H1 (cell line): ENCODE measurements at regions not wholly inside any gene's neighbourhood (a gene's known extent, or its start where the extent isn't known, plus 50 kb on each side); places are given as distances from the start of the nearest gene placed in this dataset.

Experiments used
- CTCF ChIA-PET: fragments of 300-600 bp; sonication (Branson Sonifier 250); formaldehyde crosslinking; loops from one replicate; lab custom pipeline; 2021; ENCODE audit not compliant: partially characterized antibody; lab: Charles Lee
- POLR2A ChIA-PET: fragments of 300-600 bp; sonication (Branson Sonifier 250); formaldehyde crosslinking; loops from one replicate; lab custom pipeline; 2021; ENCODE audit warnings: inconsistent platforms; ENCODE audit not compliant: partially characterized antibody; lab: Charles Lee
- DNase-seq, 2 experiments: peaks; one replicate each; pipeline versions ENCODE4 v3.0.0 to v3.0.0-alpha.2; 2010 to 2022; ENCODE audit warnings: low spot score in 2 of 2, low read depth in 1 of 2, mixed read lengths in 1 of 2
- FAIRE-seq: peaks from 2 replicates; lab custom pipeline; 2011; peaks lifted over from hg19 to GRCh38; lab: Jason Lieb, UNC
- H2AFZ ChIP-seq: 2 replicates; pipeline ENCODE4 v1.8.1; 2012; ENCODE audit warnings: low read length, inconsistent platforms
- H2AK5ac ChIP-seq: 2 replicates; pipeline ENCODE4 v1.6.1; 2013; ENCODE audit warnings: low read depth, low read length
- H2BK120ac ChIP-seq: replicated peaks from 2 replicates; pipeline ENCODE3; 2013; ENCODE audit warnings: low read depth, low read length, inconsistent platforms
- H2BK12ac ChIP-seq: 2 replicates; pipeline ENCODE4 v1.6.1; 2013; ENCODE audit warnings: low read depth, low read length
- H2BK15ac ChIP-seq: 2 replicates; pipeline ENCODE4 v1.6.1; 2013; ENCODE audit warnings: low read length
- H2BK20ac ChIP-seq: 2 replicates; pipeline ENCODE4 v1.6.1; 2013; ENCODE audit warnings: low read length
- H2BK5ac ChIP-seq: 2 replicates; pipeline ENCODE4 v1.6.1; 2013; ENCODE audit warnings: low read depth, low read length
- H3K14ac ChIP-seq: 2 replicates; pipeline ENCODE4 v1.6.1; 2013; ENCODE audit warnings: inconsistent platforms; ENCODE audit not compliant: insufficient read length
- H3K18ac ChIP-seq: 2 replicates; pipeline ENCODE4 v1.6.1; 2013; ENCODE audit warnings: low read length; ENCODE audit errors: extremely low read depth
- H3K23ac ChIP-seq: 2 replicates; pipeline ENCODE4 v1.6.1; 2013; ENCODE audit warnings: inconsistent platforms; ENCODE audit not compliant: insufficient read length
- H3K23me2 ChIP-seq: 2 replicates; pipeline ENCODE4 v1.6.1; 2013; ENCODE audit warnings: low read depth, low read length
- H3K27ac ChIP-seq: 2 replicates; pipeline ENCODE4 v1.6.1; 2011; ENCODE audit warnings: low read depth, low read length, inconsistent platforms
- H3K27me3 ChIP-seq, 4 experiments: replicated peaks in 1 of 4; 1 replicate in 1 of 4; 2 replicates in 3 of 4; pipeline versions ENCODE4 v1.6.1 to v1.8.1; 2011 to 2013; ENCODE audit warnings: low read length in 3 of 4, mild to moderate bottlenecking in 3 of 4, inconsistent platforms in 2 of 4, mixed read lengths in 2 of 4, moderate library complexity in 1 of 4; ENCODE audit not compliant: control insufficient read depth in 3 of 4, insufficient read depth in 3 of 4; ENCODE audit errors: extremely low read depth in 1 of 4
- H3K36me3 ChIP-seq, 4 experiments: 2 replicates each; pipeline versions ENCODE4 v1.6.1 to v1.8.1; 2011 to 2013; ENCODE audit warnings: mild to moderate bottlenecking in 4 of 4, low read length in 3 of 4, moderate library complexity in 2 of 4, control low read depth in 1 of 4, inconsistent platforms in 1 of 4; ENCODE audit not compliant: insufficient read depth in 4 of 4, control insufficient read depth in 2 of 4
- H3K4ac ChIP-seq: replicated peaks from 2 replicates; pipeline ENCODE3; 2013; ENCODE audit warnings: low read length, low read depth, mixed read lengths, inconsistent platforms; ENCODE audit not compliant: insufficient read length
- H3K4me1 ChIP-seq, 4 experiments: replicated peaks in 1 of 4; 1 replicate in 1 of 4; 2 replicates in 3 of 4; pipeline versions ENCODE4 v1.6.1 to v1.8.1; 2011 to 2013; ENCODE audit warnings: low read length in 3 of 4, inconsistent platforms in 2 of 4, mixed read lengths in 1 of 4; ENCODE audit not compliant: insufficient read depth in 4 of 4, control insufficient read depth in 3 of 4
- H3K4me2 ChIP-seq, 2 experiments: 2 replicates each; pipeline versions ENCODE4 v1.6.1 to v1.8.1; 2011 to 2013; ENCODE audit warnings: low read depth in 2 of 2, low read length in 2 of 2, control low read depth in 1 of 2, inconsistent platforms in 1 of 2, mild to moderate bottlenecking in 1 of 2; ENCODE audit not compliant: insufficient read depth in 1 of 2
- H3K4me3 ChIP-seq, 4 experiments: fragments of 200-600, 300-600 bp in 1 of 4; sonication (generic), shearing (Covaris generic), sonication (Bioruptor Twin) in 1 of 4; 2 replicates each; pipeline versions ENCODE4 v1.5.1 to v1.8.1; 2011 to 2016; ENCODE audit warnings: low read length in 4 of 4, low read depth in 3 of 4, control low read depth in 2 of 4, inconsistent platforms in 2 of 4, mild to moderate bottlenecking in 2 of 4, mixed read lengths in 1 of 4, moderate library complexity in 1 of 4; ENCODE audit not compliant: insufficient read depth in 2 of 4; ENCODE audit errors: extremely low read depth in 1 of 4
- H3K56ac ChIP-seq: replicated peaks from 2 replicates; pipeline ENCODE3; 2013; ENCODE audit warnings: low read depth, mild to moderate bottlenecking, mixed read lengths, low read length, inconsistent platforms; ENCODE audit not compliant: insufficient read length
- H3K79me1 ChIP-seq: 2 replicates; pipeline ENCODE4 v1.6.1; 2013; ENCODE audit warnings: low read depth, low read length, control low read depth
- H3K79me2 ChIP-seq, 2 experiments: 2 replicates each; pipeline versions ENCODE4 v1.6.1 to v1.8.1; 2012 to 2013; ENCODE audit warnings: low read length in 2 of 2, mild to moderate bottlenecking in 2 of 2, inconsistent platforms in 1 of 2; ENCODE audit not compliant: insufficient read depth in 2 of 2, control insufficient read depth in 1 of 2
- H3K9ac ChIP-seq, 4 experiments: replicated peaks in 1 of 4; 1 replicate in 1 of 4; 2 replicates in 3 of 4; pipeline versions ENCODE4 v1.6.1 to v1.8.1; 2011 to 2013; ENCODE audit warnings: low read depth in 3 of 4, low read length in 3 of 4, control low read depth in 2 of 4, mild to moderate bottlenecking in 2 of 4, moderate library complexity in 2 of 4, inconsistent platforms in 1 of 4; ENCODE audit errors: extremely low read depth in 1 of 4
- H3K9me3 ChIP-seq, 2 experiments: 2 replicates each; pipeline versions ENCODE4 v1.6.1 to v1.8.1; 2012 to 2013; ENCODE audit warnings: mild to moderate bottlenecking in 2 of 2, moderate library complexity in 2 of 2, control low read depth in 1 of 2, inconsistent platforms in 1 of 2, low read depth in 1 of 2, low read length in 1 of 2, mixed read lengths in 1 of 2; ENCODE audit not compliant: insufficient read depth in 2 of 2
- H4K20me1 ChIP-seq, 2 experiments: replicated peaks in 1 of 2; 2 replicates each; pipeline versions ENCODE3 to v1.8.1; 2011 to 2013; ENCODE audit warnings: inconsistent platforms in 2 of 2, low read length in 2 of 2, mild to moderate bottlenecking in 1 of 2; ENCODE audit not compliant: insufficient read depth in 2 of 2, control insufficient read depth in 1 of 2
- H4K5ac ChIP-seq: 2 replicates; pipeline ENCODE4 v1.6.1; 2013; ENCODE audit warnings: low read length, low read depth, mixed read lengths, inconsistent platforms; ENCODE audit not compliant: insufficient read length
- H4K8ac ChIP-seq: 2 replicates; pipeline ENCODE4 v1.8.0; 2013; ENCODE audit warnings: mild to moderate bottlenecking, moderate library complexity, low read length, inconsistent platforms; ENCODE audit not compliant: insufficient read depth; ENCODE audit errors: extremely low read depth
- H4K91ac ChIP-seq: replicated peaks from 2 replicates; pipeline ENCODE3; 2013; ENCODE audit warnings: low read length, mixed read lengths, inconsistent platforms; ENCODE audit not compliant: insufficient read length
- BACH1 ChIP-seq: IDR thresholded peaks from 2 replicates; pipeline ENCODE4 v1.6.1; 2012; ENCODE audit warnings: low read length, improper control_type of control experiment
- BCL11A ChIP-seq, 2 experiments: IDR thresholded peaks; one replicate each; pipeline ENCODE4 v1.6.1; 2011; ENCODE audit warnings: low read depth in 2 of 2, low read length in 2 of 2, mild to moderate bottlenecking in 2 of 2
- CBX5 ChIP-seq: fragments of 300-800, 300-1000 bp; sonication (generic); IDR thresholded peaks from 2 replicates; pipeline ENCODE4 v1.7.1; 2016; ENCODE audit warnings: antibody characterized with exemption, low read length, low read depth
- CBX8 ChIP-seq: fragments of 300-800, 300-1000 bp; sonication (generic); IDR thresholded peaks from 2 replicates; pipeline ENCODE4 v1.7.1; 2016; ENCODE audit warnings: low read depth, low read length, borderline replicate concordance
- CEBPB ChIP-seq: IDR thresholded peaks from 2 replicates; pipeline ENCODE4 v1.6.1; 2012; ENCODE audit warnings: low read depth, low read length
- CHD1 ChIP-seq: IDR thresholded peaks from 2 replicates; pipeline ENCODE4 v1.6.1; 2012; ENCODE audit warnings: low read depth, low read length, improper control_type of control experiment
- EZH2 ChIP-seq: fragments of 200-600 bp; sonication (generic); IDR thresholded peaks from 2 replicates; pipeline ENCODE4 v1.7.1; 2012; ENCODE audit warnings: low read depth, mild to moderate bottlenecking, moderate library complexity, low read length, inconsistent platforms; ENCODE audit not compliant: severe bottlenecking
- GTF2F1 ChIP-seq: IDR thresholded peaks from 2 replicates; pipeline ENCODE4 v1.6.1; 2012; ENCODE audit warnings: low read depth, low read length, improper control_type of control experiment, borderline replicate concordance
- MAX ChIP-seq: IDR thresholded peaks from 2 replicates; pipeline ENCODE4 v1.6.1; 2012; ENCODE audit warnings: inconsistent platforms
- NRF1 ChIP-seq: IDR thresholded peaks from 2 replicates; pipeline ENCODE4 v1.6.1; 2011; ENCODE audit warnings: mild to moderate bottlenecking, low read depth, low read length, improper control_type of control experiment
- POLR2A ChIP-seq, 2 experiments: IDR thresholded peaks; 1 replicate in 1 of 2; 2 replicates in 1 of 2; pipeline ENCODE4 v1.6.1; 2011; ENCODE audit warnings: low read depth in 2 of 2, low read length in 2 of 2, mild to moderate bottlenecking in 2 of 2; ENCODE audit errors: control extremely low read depth in 1 of 2
- POU5F1 ChIP-seq: IDR thresholded peaks from 2 replicates; pipeline ENCODE4 v1.6.1; 2011; ENCODE audit warnings: low read depth, mild to moderate bottlenecking, low read length, moderate library complexity
- RBBP5 ChIP-seq: IDR thresholded peaks from 2 replicates; pipeline ENCODE4 v1.7.1; 2012; ENCODE audit warnings: low read depth, mild to moderate bottlenecking, inconsistent platforms, low read length, moderate library complexity, borderline replicate concordance
- RFX5 ChIP-seq: IDR thresholded peaks from 2 replicates; pipeline ENCODE4 v1.6.1; 2011; ENCODE audit warnings: low read depth, low read length, improper control_type of control experiment, borderline replicate concordance
- SRF ChIP-seq: IDR thresholded peaks from 2 replicates; pipeline ENCODE4 v1.6.1; 2011; ENCODE audit warnings: mild to moderate bottlenecking, low read depth, low read length, moderate library complexity
- TBP ChIP-seq: IDR thresholded peaks from 2 replicates; pipeline ENCODE4 v1.6.1; 2011; ENCODE audit warnings: low read depth, low read length, improper control_type of control experiment
- ZNF274 ChIP-seq: IDR thresholded peaks from 2 replicates; pipeline ENCODE4 v1.7.0; 2012; ENCODE audit warnings: low read length, borderline replicate concordance; ENCODE audit errors: extremely low read depth
- WGBS, 2 experiments: shearing (Covaris generic) in 1 of 2; methylation state at CpG; one replicate each; pipeline versions ENCODE4 v1.1.6 to v1.1.7; 2013 to 2015; ENCODE audit warnings: low lambda C conversion rate in 2 of 2, mixed read lengths in 2 of 2, inconsistent platforms in 1 of 2, low coverage in 1 of 2, missing lambda C conversion rate in 1 of 2; ENCODE audit not compliant: insufficient replicate concordance in 2 of 2, insufficient coverage in 1 of 2, insufficient read length in 1 of 2; ENCODE audit errors: extremely low coverage in 1 of 2, missing lambda C conversion rate in 1 of 2; 5-methylcytosine and 5-hydroxymethylcytosine counted together

- Histone ChIP-seq H3K27ac (no peak overlapping the region), H2BK20ac (no peak overlapping the region), H2BK15ac (no peak overlapping the region), H3K9me3 (no peaks in the 10 kb centered on the region), H3K23me2 (no peaks in the 10 kb centered on the region), H3K56ac (no peak overlapping the region), H4K5ac (no peak overlapping the region), H3K23ac (no peak overlapping the region), H2BK5ac (no peak overlapping the region), H3K14ac (no peak overlapping the region), H3K4me3 (no peak overlapping the region), H3K4me1 (no peaks in the 10 kb centered on the region), H2AK5ac (no peak overlapping the region), H3K27me3 (no peaks in the 10 kb centered on the region), H3K4ac (no peak overlapping the region)
- CTCF ChIA-PET, result interaction anchor here (1.2 kb wide), 1 partner anchor 9 kb away, joined by 3 read pairs; no protein-coding TSS in a partner anchor
- no peak for FAIRE-seq
- WGBS, 2 experiments, result 94% methylated on average over 1 of the region's 1 CpG; no CpG with 5 or more reads in 1 of the 2 experiments
- POLR2A ChIA-PET, result no interaction called here
- no peak for TF ChIP-seq EZH2
- no peak for TF ChIP-seq GTF2F1
- no peak for TF ChIP-seq CBX8
- no peak for TF ChIP-seq CHD1
- TF ChIP-seq MAX, result no peak
- TF ChIP-seq POLR2A (IDR thresholded peaks at IDR 0.05; ENCODE audit: control extremely low read depth in 1 of 2, low read depth in 2 of 2, low read length in 2 of 2), result no peak
- no peak for TF ChIP-seq TBP
- TF ChIP-seq CEBPB, result no peak
- TF ChIP-seq RBBP5, result no peak
- no peak for TF ChIP-seq BACH1
- no peak for TF ChIP-seq BCL11A (IDR thresholded peaks at IDR 0.05; ENCODE audit: low read depth in 2 of 2, low read length in 2 of 2)
- no peak for TF ChIP-seq CBX5
- TF ChIP-seq NRF1, result no peak
- TF ChIP-seq SRF, result no peak
- no peak for TF ChIP-seq POU5F1
- no peak for TF ChIP-seq ZNF274
- no peak for TF ChIP-seq RFX5
- TF ChIP-seq, all 59 proteins: peak for 0
- H4K20me1 ChIP-seq, result no peaks in the 10 kb centered on the region
- H3K18ac ChIP-seq, result no peak overlapping the region
- DNase-seq, result no peak
- H2AFZ ChIP-seq, result no peak overlapping the region
- no peak overlapping the region for H3K9ac ChIP-seq
- no peak overlapping the region for H4K8ac ChIP-seq
- H4K91ac ChIP-seq, result no peak overlapping the region
- H2BK12ac ChIP-seq, result no peak overlapping the region
- no peaks in the 10 kb centered on the region for H3K79me2 ChIP-seq
- no peak overlapping the region for H3K4me2 ChIP-seq
- H3K79me1 ChIP-seq, result no peaks in the 10 kb centered on the region
- no peaks in the 10 kb centered on the region for H3K36me3 ChIP-seq
- no peak overlapping the region for H2BK120ac ChIP-seq
Observed at GRCh38 chr10:65742906-65743305, 1182.9 kb upstream of the LRRTM3 start.
